GM19452 (cell line): ENCODE measurements at regions not wholly inside any gene's neighbourhood (a gene's known extent, or its start where the extent isn't known, plus 50 kb on each side); places are given as distances from the start of the nearest gene placed in this dataset.
"Not testable (repeated sequence)": the region's sequence is repeated elsewhere in the genome, so short reads cannot be mapped to it uniquely, and the experiment has no call there.

ENCODE experiments used
- ATAC-seq: cut with Tn5 transposase; IDR thresholded peaks from one replicate; pipeline ENCODE4 v1.9.1; 2021; ENCODE audit not compliant: unreplicated experiment

DNA sequence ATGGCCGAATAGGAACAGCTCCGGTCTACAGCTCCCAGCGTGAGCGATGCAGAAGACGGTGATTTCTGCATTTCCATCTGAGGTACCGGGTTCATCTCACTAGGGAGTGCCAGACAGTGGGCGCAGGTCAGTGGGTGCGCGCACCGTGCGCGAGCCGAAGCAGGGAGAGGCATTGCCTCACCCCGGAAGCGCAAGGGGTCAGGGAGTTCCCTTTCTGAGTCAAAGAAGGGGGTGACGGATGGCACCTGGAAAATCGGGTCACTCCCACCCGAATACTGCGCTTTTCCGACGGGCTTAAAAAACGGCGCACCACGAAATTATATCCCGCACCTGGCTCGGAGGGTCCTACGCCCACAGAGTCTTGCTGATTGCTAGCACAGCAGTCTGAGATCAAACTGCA lies 572.8 kb upstream of the AGA start:
- not testable (repeated sequence) for ATAC-seq

DNA sequence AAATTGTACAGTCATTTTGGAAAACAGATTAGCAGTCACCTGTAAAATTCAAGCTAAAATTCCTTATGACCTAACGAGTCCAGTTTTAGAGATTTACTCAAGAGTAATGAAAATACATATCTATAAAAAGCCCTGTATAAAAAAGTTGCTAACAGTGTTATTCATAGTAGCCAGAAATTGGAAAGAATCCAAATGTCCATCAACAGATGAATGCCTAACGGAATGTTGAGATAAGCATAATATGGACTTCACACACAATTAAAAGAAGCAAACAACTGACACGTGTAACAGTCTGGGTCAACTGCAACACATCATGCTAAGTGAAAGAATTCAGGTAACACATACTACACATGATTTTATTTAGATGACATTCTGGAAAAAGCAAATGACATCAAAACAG lies 584.8 kb upstream of the AGA start:
- no peak for ATAC-seq

DNA sequence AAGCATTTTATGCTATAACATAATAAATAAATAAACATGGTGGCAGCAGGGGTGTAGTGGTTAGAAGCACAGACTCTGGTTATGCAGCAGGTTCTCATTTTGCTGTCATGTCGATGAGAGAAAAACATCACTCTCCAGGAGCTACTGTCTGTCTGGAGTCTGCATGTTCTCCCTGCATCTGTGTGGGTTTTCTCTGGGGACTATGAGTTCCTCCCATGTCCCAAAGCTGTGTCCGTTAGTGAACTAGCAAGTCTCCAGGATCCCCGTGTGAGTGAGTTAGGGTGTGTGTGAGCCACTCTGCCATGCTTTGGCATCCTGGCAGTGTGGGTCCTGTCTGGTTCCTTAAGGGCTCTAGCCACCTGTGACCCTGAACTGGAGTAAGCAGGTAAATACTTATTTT lies 585.6 kb upstream of the AGA start:
- ATAC-seq, result no peak

DNA sequence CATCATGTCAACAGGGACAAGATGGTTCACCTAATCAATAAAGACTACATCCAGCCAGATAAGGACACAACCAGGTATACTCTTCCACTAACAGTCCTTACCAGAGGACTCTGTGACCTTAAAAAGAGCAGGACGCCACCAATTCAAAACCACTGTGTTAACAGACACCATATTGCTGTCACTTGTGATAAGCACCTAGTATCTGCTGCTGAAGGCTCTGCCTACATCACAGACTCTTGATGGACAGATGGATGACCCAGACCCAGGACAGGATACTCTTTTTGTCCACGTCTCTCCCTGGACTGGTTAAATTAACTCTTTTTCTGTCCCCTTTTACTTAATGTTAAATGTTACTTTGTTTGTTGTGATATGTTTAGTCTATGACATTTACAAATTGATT lies 586.2 kb upstream of the AGA start:
- ATAC-seq, result no peak

DNA sequence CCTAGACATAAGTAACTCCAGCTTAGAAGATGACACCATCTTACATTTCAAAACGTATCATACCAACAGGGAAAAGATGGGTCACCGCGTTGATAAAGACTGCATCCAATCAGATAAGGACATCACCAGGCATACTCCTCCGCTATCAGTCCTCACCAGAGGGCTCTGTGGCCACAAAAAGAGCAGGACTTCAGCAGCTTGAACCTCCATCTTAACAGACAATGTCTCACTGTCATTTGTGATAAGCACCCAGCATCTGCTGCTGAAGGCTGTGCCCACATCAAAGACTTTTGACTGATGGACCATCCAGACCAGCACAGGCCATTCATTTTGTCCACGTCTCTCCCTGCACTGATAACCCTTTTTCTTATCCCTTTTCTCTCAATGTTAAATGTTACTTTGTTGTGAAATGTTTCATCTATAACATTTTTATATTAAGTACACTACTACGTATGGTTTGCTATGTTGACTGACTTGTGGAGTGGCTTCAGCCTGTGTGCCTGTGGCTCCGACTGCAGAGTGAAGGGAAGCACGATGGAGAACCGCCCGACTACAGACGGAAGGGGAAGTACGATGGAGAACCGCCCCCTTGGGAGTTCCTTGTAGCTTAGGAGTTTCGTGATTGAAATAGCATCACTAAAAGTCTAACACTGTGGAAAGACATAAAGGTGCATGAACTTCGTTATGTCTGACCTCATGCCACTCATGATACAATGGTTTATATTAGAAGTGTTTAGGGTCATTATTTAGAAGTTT lies 595.4 kb upstream of the AGA start:
- no peak for ATAC-seq

DNA sequence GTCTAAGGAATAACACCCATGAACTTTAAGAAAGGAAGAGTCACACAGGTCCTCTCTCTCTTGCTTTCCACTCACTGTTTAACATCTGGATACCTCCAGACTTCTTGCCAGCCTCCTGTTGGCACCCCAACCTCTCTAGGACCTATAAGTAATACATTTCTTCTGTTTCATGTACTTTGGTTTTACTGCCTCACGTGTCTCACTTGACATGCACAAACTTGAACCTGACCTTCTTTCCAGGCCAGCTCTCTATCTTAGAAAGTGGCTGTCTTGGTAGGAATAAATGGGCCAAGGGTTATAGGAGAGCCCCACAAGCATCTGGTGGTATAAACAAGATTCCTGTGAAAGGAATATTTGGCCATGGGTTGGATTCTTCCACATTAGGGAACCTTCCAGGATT lies 614.8 kb upstream of the AGA start:
- no peak for ATAC-seq

DNA sequence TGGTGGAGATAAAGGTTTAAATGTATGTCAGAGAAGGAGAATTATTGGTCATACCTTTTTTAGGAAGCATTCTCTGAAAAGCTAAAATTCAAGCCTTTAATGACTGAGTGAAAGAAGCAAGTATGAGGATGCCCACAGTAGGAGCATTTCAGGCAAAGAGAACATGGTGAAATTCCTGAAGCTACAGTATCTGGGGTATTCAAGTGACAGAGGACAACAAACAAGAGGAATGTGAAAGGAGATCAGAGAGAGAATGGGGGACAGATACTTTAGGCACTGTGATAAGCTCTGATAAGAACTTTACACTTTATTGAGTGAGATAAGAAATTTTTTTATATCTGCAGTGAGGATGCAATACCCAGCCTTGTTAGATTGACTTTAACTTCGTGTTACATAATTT lies 621.3 kb upstream of the AGA start:
- ATAC-seq, result no peak

DNA sequence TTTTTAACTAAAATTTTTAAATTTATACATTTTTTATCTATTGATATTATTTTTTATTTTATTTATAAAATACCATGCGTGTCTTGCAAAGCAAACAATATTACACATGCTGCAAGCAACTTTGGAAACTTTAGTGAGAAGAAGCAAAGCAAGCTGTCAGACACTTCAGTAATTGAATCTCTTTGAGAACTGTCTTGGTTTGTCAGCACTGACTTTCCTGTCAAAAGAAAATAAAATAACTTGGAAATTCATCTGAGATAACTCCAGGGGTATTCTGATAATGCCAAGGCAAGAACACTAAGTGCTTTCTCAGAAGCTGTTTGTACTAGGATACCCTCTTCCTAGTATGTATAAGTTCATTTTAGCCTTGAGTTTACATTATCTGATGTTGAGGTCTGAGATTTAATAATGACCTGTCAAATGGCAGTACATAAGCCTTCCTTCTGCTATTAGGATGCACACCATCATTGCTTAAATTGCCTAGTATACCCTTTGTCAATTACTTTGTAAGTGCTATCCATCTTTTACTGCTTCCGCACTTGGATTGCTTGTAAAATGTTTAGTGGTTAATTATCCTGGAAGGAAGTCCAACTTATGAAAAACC lies 624.2 kb upstream of the AGA start:
- ATAC-seq, result no peak

DNA sequence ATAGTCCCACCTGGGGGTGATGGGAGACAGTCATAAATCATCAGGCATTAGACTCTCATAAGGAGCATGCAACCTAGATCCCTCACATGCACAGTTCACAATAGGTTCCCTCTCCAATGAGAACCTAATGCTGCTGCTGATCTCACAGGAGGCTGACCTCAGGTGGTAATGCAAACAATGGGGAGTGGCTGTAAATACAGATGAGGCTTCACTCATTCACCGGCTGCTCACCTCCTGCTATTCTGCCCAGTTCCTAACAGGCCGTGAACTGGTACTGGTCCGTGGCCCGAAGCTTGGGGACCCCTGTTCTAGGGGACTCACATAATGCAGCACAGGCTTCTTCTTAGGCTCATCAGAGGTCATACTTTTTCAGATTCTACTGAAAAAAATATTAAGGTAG lies 625.9 kb upstream of the AGA start:
- no peak for ATAC-seq

DNA sequence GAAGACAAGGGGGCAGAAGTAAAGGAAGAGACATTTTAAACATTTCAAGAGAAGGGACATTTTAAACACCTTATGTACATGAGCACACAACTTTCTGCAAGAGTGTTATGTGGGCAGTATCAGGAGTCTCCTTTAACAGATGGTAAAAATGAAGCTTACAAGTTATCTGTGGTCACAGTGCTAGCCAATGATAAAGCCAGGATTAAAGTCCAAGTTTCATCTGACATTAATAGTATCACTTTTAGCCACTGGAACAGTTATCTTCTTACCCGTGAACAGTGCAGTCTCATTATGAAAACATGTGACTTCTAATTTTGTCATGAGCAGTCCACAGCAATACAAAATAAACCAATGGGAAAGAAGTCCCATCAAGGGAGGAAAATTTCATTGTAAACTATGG lies 627.9 kb upstream of the AGA start:
- ATAC-seq, result no peak

DNA sequence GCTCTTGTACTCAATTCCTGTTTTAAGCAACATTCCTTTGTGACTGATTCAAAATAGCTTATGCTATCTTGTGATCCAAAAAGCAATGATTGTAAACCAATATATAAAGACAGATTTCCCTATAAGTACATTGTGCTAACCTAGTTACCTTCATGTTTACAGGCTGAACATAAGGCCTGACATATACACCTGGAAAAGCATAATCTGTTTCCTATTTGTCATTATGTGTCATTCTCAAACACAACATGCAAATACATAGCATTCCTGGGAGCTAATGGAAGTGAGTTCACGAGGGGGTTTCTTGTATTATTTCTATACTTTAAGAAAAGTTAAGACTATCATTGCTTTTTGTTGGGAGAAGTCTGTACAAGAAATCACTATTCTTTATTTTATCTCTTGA lies 638.1 kb upstream of the AGA start:
- no peak for ATAC-seq

DNA sequence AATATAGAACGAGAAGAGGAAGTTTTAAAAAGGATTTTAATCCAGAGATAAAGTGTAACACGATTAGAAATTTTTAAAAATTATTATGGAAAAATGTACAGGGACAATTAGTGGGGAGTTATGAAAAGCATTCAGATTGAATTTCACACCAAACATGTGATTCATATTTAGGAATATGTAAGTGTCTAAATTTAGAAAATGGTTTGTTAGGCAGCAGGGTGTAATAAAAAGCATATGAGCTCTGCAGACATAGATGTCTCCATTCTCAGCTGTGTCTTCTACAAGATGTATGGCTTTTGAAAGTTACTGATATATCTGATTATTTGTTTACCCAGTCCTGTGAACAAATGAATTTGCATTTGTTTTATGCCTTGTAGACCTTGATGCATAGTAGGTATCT lies 638.9 kb upstream of the AGA start:
- no peak for ATAC-seq

DNA sequence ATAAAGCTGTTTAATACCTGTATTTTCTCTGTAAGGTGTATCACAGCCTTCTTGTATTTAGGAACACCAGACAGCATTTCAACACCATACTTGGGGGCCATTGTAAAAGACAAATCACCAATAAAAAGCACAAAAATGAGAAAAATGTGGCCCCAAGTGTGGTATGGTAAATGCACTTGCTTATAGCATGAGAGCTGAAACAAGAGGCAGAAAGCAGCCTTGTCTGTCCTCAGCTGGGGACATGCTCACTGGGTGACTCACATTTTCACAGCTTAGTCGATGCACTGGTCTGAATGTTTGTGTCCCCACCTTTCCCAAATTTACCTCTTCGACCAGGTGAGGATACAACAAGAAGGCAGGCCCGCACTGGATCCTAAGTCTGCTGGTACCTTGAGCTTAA lies 639.7 kb upstream of the AGA start:
- no peak for ATAC-seq

DNA sequence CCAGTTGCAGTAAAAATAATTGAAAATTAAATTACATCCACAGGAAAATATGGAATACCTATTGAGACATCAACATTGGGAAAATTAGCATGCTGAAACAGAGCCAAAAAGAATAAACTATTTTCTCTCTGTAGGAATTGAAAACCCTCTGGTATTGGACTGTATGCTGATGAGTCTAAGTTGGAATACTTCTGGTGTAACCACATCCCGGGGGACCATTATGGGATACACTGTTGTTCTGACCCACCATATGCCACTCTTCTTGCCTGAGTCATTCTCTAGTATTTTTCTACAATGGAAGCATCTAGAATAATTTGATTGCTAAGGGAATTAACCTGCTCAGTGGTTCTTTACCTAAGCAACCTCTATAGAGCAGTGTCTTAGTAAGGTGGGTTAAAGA lies 640.7 kb upstream of the AGA start:
- no peak for ATAC-seq

DNA sequence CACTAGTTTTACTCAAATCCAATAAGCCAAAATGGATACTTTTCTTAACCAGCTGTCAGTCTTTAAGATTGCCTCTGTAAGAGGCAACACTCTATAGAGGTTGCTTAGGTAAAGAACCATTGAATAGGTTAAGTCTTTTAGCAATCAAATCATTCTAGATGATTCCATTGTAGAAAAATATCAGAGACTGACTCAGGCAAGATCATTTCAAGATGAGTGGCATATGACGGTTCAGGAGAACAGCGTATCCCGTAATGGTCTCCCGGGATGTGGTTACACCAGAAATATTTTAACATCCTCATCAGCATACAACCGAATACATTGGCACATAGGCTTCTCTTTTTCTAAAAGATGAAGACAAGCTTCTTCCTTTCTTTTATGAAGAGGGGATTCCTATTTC lies 641.7 kb upstream of the AGA start:
- no peak for ATAC-seq

DNA sequence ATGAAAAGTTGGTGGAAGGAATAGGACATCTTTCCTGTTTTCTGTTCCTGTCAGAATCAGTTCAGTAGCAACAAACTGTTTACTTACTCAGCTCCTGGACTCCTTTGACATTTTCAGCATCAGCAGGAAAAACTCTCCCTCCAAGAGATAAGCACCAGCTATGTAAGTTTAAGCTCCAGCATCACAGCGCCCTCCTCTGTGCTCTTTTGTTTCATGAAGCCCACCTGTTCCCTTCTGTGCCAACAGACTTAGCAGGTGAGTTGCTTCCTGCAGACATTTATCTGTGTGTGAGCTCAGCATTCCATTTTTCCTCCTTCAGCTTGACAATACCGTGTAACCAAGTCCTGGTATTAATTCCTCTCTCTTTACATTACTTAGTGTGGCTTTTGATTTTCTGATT lies 644.1 kb upstream of the AGA start:
- ATAC-seq, result no peak

DNA sequence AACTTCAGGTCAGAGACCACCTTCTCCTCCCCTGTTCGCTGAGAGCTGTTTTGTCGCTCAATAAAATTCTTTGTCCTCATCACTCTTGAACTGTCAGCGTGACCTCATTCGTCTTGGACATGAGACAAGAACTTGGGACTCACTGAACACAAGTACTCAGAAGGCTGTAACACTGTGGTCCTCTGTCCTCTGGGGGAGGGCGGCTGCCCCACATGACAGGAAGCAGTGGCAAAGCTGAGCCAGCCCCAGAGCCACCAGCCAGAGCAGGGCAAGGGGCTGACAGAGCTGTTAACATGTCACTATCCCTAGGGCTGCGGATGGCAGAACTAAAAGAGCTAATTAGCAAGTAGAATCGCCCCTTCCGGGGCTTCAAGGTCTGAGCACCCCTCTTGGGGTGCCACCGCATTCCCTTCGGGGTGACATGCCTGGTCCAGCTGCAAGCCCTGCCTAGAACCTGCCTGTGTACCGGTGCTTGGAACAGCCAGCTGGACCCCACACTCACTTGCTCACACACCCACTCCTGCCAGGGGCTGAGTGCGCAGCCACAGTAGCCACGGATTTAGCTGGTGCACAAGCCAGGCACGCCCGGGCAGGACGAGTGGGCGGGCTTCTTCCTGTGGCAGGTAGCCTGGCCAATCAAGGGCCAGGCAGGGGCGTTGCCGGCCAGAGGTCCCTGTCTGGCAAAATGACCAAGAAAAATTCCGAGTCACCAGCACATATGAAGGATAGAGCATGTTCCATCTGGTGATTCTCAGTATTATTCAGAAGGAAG lies 648.6 kb upstream of the AGA start:
- ATAC-seq, result no peak

DNA sequence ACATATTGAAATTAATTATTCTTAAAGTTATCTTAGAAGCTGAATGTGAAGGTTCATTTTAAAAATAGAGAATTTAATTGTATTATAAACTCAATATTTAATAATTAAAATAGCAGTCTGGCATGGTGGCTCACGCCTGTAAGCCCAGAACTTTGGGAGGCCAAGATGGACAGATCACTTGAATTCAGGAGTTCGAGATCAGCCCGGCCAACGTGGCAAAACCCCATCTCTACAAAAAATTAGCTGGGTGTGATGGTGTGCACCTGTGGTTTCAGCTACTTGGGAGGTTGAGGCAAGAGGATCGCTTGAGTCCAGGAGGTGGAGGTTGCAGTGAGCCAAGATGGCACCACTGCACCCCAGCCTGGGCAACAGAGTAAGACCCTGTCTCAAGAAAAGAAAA lies 659.9 kb upstream of the AGA start:
- no peak for ATAC-seq

DNA sequence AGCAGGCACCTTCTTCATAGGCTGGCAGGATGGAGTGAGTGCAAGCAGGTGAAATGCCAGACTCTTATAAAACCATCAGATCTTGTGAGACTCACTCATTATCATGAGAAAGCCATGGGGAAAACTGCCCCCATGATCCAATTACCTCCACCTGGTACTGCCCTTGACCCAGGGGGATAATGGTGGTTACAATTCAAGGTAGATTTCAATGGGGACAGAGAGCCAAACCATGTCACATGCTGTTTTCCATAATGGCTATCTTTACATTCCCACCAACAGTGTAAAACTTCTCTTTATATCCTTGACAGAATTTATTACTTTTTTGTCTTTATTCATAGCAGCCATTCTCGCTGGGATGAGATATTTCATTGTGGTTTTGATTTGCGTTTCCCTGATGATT lies 663.0 kb upstream of the AGA start:
- no peak for ATAC-seq

DNA sequence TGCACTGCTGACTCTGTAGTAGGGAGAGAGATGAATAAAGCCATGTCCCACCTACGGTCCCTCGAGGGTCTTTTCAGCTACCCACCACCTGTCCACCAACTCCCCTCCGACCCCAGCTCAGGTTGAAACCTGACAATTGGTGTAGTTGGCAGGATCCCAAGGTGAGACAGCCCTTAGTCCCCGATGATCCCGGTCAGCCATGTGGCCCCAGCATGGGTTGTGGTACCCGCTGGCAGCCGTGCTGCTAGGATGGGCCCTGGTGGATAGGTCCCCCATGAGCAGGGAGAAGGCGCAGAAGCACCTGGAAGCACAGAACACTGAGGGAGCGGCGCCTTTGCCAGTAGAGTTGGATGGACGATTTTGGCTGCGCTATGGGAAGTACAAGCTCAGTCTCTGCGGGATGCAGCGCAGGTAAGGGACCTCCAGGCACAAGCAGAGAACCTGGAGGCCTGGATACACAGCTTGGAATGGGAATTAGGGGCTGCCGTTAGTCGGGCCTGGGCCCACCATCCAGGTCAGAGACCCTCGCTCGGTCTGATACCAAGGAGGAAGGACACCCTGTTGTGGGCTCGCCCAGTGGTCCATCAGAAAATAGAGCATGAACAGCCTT lies 694.6 kb upstream of the AGA start:
- no peak for ATAC-seq

DNA sequence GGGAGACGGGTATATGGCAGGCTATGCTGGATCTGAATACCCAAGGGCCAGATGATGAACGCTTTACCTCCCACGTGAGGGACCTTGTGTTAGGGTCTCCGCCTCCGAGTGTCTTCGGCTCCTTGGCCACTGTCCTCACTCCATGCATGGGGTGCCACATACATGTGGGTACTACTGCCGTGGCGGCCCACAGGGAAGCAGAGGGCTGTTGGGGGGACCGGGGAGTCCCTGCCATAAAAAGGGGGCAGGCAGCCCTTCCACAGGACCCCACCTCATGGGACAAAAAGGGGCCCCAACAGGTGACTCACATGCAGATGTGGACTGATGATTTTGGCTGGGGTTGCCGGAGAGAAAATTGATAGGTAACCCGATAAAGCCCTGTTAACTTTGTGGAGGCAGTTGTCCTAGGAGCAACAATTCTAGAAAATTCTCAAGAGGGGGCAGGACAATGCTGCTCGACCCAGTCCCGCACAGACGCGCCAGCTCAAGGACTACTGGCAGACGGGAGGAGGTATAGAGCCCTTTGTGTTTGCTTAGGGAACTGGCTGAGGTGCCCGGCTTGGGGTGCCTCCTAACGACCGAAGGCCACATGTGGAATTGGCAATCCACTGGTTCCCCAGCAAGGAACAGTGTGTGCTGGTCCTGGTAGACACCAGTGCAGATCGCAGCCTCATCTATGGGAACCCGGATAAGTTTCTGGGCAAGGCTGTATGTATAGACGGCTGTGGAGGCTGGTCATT lies 695.7 kb upstream of the AGA start:
- no peak for ATAC-seq
